Skeletal muscle tissue (tissue), 3 donors: ENCODE measurements at regions not wholly inside any gene's neighbourhood (a gene's known extent, or its start where the extent isn't known, plus 50 kb on each side); places are given as distances from the start of the nearest gene placed in this dataset.
"Not testable (repeated sequence)": the region's sequence is repeated elsewhere in the genome, so short reads cannot be mapped to it uniquely, and the experiment has no call there.

Experiments
- H3K27ac ChIP-seq: one replicate; pipeline ENCODE4 v1.7.0; 2013; ENCODE audit warnings: mild to moderate bottlenecking, low read depth, low read length, inconsistent platforms
- H3K27me3 ChIP-seq, 3 donors: one replicate each; pipeline ENCODE4 v1.7.0; 2013; ENCODE audit warnings: low read length in 3 of 3; ENCODE audit not compliant: control insufficient read depth in 3 of 3, insufficient read depth in 3 of 3
- H3K36me3 ChIP-seq, 3 donors: one replicate each; pipeline ENCODE4 v1.7.0; 2013; ENCODE audit warnings: low read length in 3 of 3; ENCODE audit not compliant: control insufficient read depth in 3 of 3, insufficient read depth in 3 of 3
- H3K4me1 ChIP-seq, 3 donors: one replicate each; pipeline ENCODE4 v1.7.0; 2013; ENCODE audit warnings: low read length in 3 of 3, mild to moderate bottlenecking in 3 of 3; ENCODE audit not compliant: control insufficient read depth in 3 of 3, insufficient read depth in 3 of 3
- H3K4me3 ChIP-seq, 3 donors: one replicate each; pipeline ENCODE4 v1.7.0; 2013; ENCODE audit warnings: low read length in 3 of 3
- H3K9ac ChIP-seq, 3 donors: one replicate each; pipeline ENCODE4 v1.7.0; 2013; ENCODE audit warnings: low read length in 3 of 3, mild to moderate bottlenecking in 3 of 3, moderate library complexity in 2 of 3, low read depth in 1 of 3
- H3K9me3 ChIP-seq, 3 donors: one replicate each; pipeline ENCODE4 v1.7.0; 2013; ENCODE audit warnings: low read length in 3 of 3; ENCODE audit not compliant: control insufficient read depth in 3 of 3
- donor health status: Osteomylitis.

DNA sequence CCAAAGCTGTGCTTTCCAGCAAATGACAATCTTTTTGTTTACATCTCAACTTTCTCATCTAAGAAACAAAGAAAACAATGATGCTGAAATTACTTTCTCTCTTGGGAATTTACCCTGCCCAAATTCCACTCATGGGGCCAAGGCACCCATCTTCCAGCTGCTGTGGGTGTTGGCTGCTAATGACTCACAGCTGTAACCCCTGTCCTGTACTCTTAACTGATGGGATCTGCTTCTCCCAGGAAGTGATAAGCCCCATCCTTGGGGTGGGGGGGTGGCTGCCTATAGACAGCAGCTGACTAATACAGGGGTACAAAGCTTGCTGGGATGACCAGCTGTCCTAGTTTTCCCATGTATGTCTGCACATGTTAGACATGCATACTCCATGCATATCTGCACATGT is 938.6 kb downstream of the C6orf118 start:
- no peak overlapping the region for H3K4me3 ChIP-seq
- H3K9me3 ChIP-seq = no peaks in the 10 kb centered on the region
- H3K9ac ChIP-seq = no peak overlapping the region
- H3K4me1 ChIP-seq = no peaks in the 10 kb centered on the region
- H3K36me3 ChIP-seq = no peaks in the 10 kb centered on the region
- no peaks in the 10 kb centered on the region for H3K27me3 ChIP-seq
- H3K27ac ChIP-seq = no peak overlapping the region

DNA sequence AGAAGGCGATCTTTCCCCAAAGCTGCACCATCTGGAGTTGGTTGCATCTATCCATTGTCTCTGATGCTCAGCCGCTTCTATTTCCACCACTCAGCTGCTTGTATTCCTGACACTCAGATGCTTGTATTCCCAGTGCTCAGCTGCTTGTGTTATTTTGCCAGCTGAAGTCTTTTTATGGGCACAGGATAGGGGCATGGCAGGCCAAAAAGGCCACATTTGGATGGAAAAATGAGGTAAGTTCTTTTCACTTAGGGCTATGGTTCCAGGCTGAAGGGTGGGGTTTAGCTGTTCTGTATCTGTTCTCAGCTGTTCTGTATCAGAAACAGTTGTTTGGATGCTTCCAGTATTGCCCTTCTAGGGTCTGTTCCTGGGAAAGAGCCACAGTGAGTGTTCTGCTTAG is 944.9 kb downstream of the QKI start:
- Histone ChIP-seq H3K27me3 (no peaks in the 10 kb centered on the region), H3K9me3 (peaks cover 0 to 4% (median 0%) of the 10 kb centered on the region in 3 donors), H3K27ac (no peak overlapping the region), H3K9ac (no peak overlapping the region), H3K4me1 (no peaks in the 10 kb centered on the region), H3K36me3 (no peaks in the 10 kb centered on the region), H3K4me3 (no peak overlapping the region)

DNA sequence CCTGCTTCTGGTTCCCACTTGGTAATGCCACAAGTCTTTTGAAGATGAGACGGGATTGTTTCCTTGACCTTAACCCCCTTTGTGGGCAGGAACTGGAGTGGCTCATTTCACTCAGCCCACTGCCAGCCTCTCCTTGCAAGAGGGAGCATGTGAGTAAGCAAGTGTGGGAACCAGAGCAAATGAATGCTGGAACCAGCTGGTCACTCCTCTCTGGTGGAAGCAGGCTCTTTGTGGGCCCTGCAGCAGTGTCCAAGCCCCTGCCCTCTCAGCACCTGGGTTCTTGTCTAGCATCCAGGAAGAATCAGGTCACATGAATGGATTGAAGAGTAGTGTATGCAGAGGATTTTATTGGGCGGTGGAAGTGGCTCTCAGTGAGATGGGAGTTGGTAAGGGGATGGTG is 944.5 kb downstream of the QKI start:
- H3K27ac ChIP-seq = no peak overlapping the region
- H3K9me3 ChIP-seq = peaks cover 0 to 4% (median 0%) of the 10 kb centered on the region in 3 donors
- H3K4me1 ChIP-seq = no peaks in the 10 kb centered on the region
- H3K36me3 ChIP-seq = no peaks in the 10 kb centered on the region
- H3K4me3 ChIP-seq = no peak overlapping the region
- H3K27me3 ChIP-seq = no peaks in the 10 kb centered on the region
- H3K9ac ChIP-seq = no peak overlapping the region

DNA sequence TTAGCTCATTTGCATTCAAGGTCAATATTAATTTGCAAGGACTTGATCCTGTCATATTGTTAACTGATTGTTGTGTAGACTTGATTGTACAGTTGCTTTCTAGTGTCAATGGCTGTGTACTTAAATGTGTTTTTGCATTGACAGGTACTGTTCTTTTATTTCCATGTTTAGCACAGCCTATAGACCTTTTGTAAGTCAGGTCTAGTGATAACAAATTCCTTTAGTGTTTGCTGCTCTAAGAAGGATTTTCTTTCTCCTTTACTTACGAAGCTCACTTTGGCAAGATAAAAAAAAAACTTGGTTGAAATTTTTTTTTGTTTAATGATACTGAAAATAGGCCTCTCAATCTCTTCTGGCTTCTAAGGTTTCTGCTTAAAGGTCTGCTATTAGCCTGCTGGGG is 942.3 kb downstream of the QKI start:
- Histone ChIP-seq H3K9me3 (peaks cover 0 to 4% (median 0%) of the 10 kb centered on the region in 3 donors), H3K27me3 (no peaks in the 10 kb centered on the region), H3K36me3 (no peaks in the 10 kb centered on the region), H3K4me1 (no peaks in the 10 kb centered on the region), H3K4me3 (no peak overlapping the region), H3K9ac (no peak overlapping the region), H3K27ac (no peak overlapping the region)

DNA sequence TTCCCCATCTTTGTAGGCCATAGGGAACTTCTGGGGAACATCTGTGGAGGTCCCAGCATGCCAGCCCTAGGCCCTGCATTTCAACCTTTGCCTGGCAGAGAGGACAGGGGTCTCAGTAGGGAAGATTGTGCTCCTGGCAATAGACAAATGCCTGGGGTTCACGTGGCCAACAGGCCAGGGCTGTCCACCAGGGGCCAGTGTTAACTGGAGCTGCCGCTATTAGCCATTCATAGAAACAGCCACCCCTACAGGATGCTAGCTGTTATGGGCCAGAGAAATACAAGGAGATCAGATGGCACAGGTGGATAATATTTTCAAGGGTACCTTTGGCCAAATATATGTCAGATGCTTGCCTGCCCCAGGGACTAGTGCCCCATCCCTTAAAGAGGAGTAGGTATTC is 932.9 kb downstream of the QKI start:
- no peak overlapping the region for H3K9ac ChIP-seq
- H3K27me3 ChIP-seq = no peaks in the 10 kb centered on the region
- H3K4me1 ChIP-seq = no peaks in the 10 kb centered on the region
- no peaks in the 10 kb centered on the region for H3K36me3 ChIP-seq
- no peak overlapping the region for H3K4me3 ChIP-seq
- H3K9me3 ChIP-seq = no peaks in the 10 kb centered on the region
- H3K27ac ChIP-seq = no peak overlapping the region

DNA sequence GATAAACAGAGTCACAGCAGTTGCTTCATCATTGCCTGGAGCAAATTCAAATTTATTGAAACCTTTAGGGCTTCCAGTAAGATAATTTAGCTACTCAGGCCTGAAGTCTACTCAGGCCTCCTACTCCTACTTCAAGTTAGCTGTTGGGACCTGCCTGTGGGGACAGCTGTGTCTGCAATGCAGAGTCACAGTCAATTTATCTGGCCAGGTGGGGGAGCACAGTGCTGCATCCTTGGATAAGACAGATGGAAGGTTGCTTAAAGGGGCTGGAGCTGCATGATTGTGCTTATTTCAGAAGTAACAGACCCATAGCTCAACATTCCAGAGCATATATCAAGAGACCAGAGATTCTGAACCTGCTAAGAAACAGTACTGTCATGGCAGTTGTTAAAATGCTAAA is 932.1 kb downstream of the QKI start:
- H3K4me3 ChIP-seq = no peak overlapping the region
- no peaks in the 10 kb centered on the region for H3K36me3 ChIP-seq
- H3K27me3 ChIP-seq = no peaks in the 10 kb centered on the region
- no peaks in the 10 kb centered on the region for H3K4me1 ChIP-seq
- H3K27ac ChIP-seq = no peak overlapping the region
- H3K9me3 ChIP-seq = no peaks in the 10 kb centered on the region
- H3K9ac ChIP-seq = no peak overlapping the region

DNA sequence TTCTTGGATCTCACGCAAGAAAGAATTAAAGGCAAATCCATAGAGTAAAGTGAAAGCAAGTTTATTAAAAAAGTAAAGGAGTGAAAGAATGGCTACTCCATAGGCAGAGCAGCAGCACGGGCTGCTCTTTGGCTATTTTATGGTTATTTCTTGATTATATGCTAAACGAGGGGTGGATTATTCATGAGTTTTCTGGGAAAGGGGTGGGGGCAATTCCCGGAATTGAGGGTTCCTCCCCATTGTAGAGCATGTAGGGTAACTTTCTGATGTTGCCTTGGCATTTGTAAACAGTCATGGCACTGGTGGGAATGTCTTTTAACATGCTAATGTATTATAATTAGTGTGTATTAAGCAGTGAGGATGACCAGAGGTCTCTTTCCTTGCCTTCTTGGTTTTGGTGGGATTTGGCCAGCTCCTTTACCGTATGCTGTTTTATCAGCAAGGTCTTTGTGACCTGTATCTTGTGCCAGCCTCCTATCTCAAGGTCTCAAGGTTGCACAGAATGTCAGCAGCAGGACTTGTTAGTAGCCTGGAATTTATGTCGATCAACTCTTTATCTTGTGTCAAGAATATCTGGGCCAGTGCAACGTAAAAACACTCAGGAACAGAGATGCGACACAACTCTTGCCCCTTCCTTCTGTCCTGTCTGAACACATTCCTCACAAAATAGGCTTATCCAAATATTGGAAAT is 931.4 kb downstream of the QKI start:
- Histone ChIP-seq H3K27ac (no peak overlapping the region), H3K9ac (no peak overlapping the region), H3K36me3 (no peaks in the 10 kb centered on the region), H3K9me3 (no peaks in the 10 kb centered on the region), H3K4me1 (no peaks in the 10 kb centered on the region), H3K27me3 (no peaks in the 10 kb centered on the region), H3K4me3 (no peak overlapping the region)

DNA sequence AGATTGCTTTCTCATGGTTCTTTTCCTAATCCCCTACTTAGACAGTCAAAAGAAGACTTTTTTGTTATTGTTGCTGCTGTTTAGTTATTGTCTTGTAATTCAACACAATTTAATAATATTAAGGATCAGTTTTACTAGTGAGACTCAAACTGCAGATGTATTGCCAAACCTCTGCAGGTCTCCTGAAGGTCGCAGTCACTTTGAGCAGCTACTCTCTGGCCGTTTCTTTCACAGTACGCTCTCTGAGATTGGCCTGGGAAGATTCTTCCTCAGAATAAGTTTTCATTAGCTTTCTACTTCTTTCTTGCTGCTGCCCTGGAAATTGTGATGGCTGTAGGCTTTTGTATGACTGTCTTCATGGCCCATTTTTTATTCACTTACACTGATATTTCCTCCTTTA is 930.8 kb downstream of the QKI start:
- Histone ChIP-seq H3K27ac (no peak overlapping the region), H3K9ac (no peak overlapping the region), H3K9me3 (no peaks in the 10 kb centered on the region), H3K4me1 (no peaks in the 10 kb centered on the region), H3K27me3 (no peaks in the 10 kb centered on the region), H3K36me3 (no peaks in the 10 kb centered on the region), H3K4me3 (peak overlapping the region in 1 of 3 donors; percentile 7)

DNA sequence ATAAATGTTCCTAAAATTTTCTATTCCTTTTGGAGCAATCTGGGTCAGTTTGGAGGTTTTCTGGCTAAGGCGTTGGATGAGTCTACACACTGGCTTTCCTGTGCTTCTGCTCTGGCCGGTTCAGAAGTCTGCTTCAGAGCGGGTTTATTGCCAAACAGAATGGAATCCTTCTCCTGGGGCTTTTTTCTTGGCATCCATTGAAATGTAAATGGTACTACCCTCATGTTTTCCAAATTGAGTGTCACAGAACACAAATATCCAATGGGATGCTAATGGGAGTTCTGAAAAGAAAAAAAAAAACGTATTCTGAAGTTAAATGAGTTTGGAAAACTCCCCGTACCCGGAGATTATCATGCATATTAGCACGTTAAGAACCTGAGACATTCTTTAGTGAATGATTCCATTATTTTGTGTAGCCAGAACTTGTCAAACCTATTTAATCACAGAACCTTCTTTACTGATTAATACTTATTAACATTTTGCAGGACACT is 930.3 kb downstream of the QKI start:
- Histone ChIP-seq H3K27me3 (no peaks in the 10 kb centered on the region), H3K36me3 (no peaks in the 10 kb centered on the region), H3K4me1 (no peaks in the 10 kb centered on the region), H3K4me3 (no peak overlapping the region), H3K9ac (no peak overlapping the region), H3K9me3 (no peaks in the 10 kb centered on the region), H3K27ac (no peak overlapping the region)

DNA sequence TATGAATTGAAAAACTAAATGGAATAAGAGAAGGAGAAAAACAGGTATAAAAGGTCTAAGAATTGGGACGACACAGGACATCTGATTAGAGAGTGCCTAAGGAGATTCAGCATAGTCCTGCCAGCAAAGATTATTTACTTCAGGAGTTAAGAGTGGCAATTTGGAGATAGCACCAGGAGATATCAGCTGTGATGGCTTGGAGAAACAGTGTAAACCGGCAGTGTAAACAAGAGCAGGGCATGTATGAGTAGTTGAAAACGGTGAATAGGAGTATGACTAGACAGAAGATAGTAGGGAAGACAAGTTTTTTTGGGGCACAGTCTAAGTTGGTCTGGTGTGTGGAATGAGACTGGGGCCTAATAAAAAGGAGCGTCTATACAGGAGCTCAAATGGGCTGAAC is 924.9 kb downstream of the QKI start:
- not testable (repeated sequence) for H3K36me3 ChIP-seq, H3K4me1 ChIP-seq, H3K9ac ChIP-seq, H3K27ac ChIP-seq, H3K4me3 ChIP-seq, H3K27me3 ChIP-seq, H3K9me3 ChIP-seq
